ENCODE measurements at regions not wholly inside any gene's neighbourhood (a gene's known extent, or its start where the extent isn't known, plus 50 kb on each side); places are given as distances from the start of the nearest gene placed in this dataset.
"Not testable (repeated sequence)": the region's sequence is repeated elsewhere in the genome, so short reads cannot be mapped to it uniquely, and the experiment has no call there.

GRCh38 chr13:62280590-62280989 lies 864.9 kb upstream of the PCDH20 start:
- no peak for DNase-seq

GRCh38 chr13:62278271-62278670 lies 862.6 kb upstream of the PCDH20 start:
- DNase-seq = no peak

- DNase-seq = no peak
Measured at GRCh38 chr13:62251734-62252133, 836.1 kb upstream of the PCDH20 start.

- no peak for DNase-seq
Measured at GRCh38 chr13:62250501-62251201, 835.0 kb upstream of the PCDH20 start.

GRCh38 chr13:62246581-62246980 lies 830.9 kb upstream of the PCDH20 start:
- DNase-seq = no peak

GRCh38 chr13:62243106-62243505 lies 827.5 kb upstream of the PCDH20 start:
- no peak for DNase-seq

GRCh38 chr13:62234780-62235440 lies 819.3 kb upstream of the PCDH20 start:
- DNase-seq = no peak

GRCh38 chr13:62210951-62211350 lies 795.3 kb upstream of the PCDH20 start:
- no peak for DNase-seq

- DNase-seq = no peak
Measured at GRCh38 chr13:62209529-62209928, 793.9 kb upstream of the PCDH20 start.

GRCh38 chr13:62207388-62207787 lies 791.7 kb upstream of the PCDH20 start:
- no peak for DNase-seq

- DNase-seq = no peak
Measured at GRCh38 chr13:62206165-62206564, 790.5 kb upstream of the PCDH20 start.

- DNase-seq = no peak
Measured at GRCh38 chr13:62205273-62205672, 789.6 kb upstream of the PCDH20 start.

GRCh38 chr13:62194371-62194770 lies 778.7 kb upstream of the PCDH20 start:
- DNase-seq = no peak

- no peak for DNase-seq
Measured at GRCh38 chr13:62193919-62194318, 778.3 kb upstream of the PCDH20 start.

- no peak for DNase-seq
Measured at GRCh38 chr13:62185631-62186255, 770.1 kb upstream of the PCDH20 start.

- no peak for DNase-seq
Measured at GRCh38 chr13:62176051-62176450, 760.4 kb upstream of the PCDH20 start.

GRCh38 chr13:62173958-62174357 lies 758.3 kb upstream of the PCDH20 start:
- DNase-seq = no peak

GRCh38 chr13:62171697-62172096 lies 756.0 kb upstream of the PCDH20 start:
- DNase-seq = no peak

GRCh38 chr13:62168891-62169290 lies 753.2 kb upstream of the PCDH20 start:
- DNase-seq = no peak

GRCh38 chr13:62167650-62168172 lies 752.1 kb upstream of the PCDH20 start:
- DNase-seq = no peak

- DNase-seq = no peak
Measured at GRCh38 chr13:62162860-62163259, 747.2 kb upstream of the PCDH20 start.

GRCh38 chr13:62158520-62158919 lies 742.9 kb upstream of the PCDH20 start:
- DNase-seq = no peak

- not testable (repeated sequence) for DNase-seq
Measured at GRCh38 chr13:62151724-62152123, 736.1 kb upstream of the PCDH20 start.

GRCh38 chr13:62142048-62142447 lies 726.4 kb upstream of the PCDH20 start:
- no peak for DNase-seq
